ACC112 (cell line): ENCODE measurements at regions not wholly inside any gene's neighbourhood (a gene's known extent, or its start where the extent isn't known, plus 50 kb on each side); places are given as distances from the start of the nearest gene placed in this dataset.
A peak's percentile ranks its signal among the peaks of the same experiment; 100 is the strongest.

Source experiments
- H2AFZ ChIP-seq: fragments of 200-600 bp; sonication (generic); one replicate; pipeline ENCODE4 v1.6.0; 2017; ENCODE audit warnings: antibody characterized with exemption, low read length; ENCODE audit not compliant: unreplicated experiment
- H3K27ac ChIP-seq: fragments of 200-600 bp; sonication (generic); 2 replicates; pipeline ENCODE4 v1.5.1; 2014; ENCODE audit warnings: low read depth, mild to moderate bottlenecking, antibody characterized with exemption, low read length, moderate library complexity
- H3K27me3 ChIP-seq: fragments of 200-600 bp; sonication (generic); 2 replicates; pipeline ENCODE4 v1.6.1; 2014; ENCODE audit warnings: mild to moderate bottlenecking, antibody characterized with exemption, low read length, moderate library complexity, mixed read lengths; ENCODE audit not compliant: insufficient read depth
- H3K36me3 ChIP-seq: fragments of 200-600 bp; sonication (generic); 2 replicates; pipeline ENCODE4 v1.6.1; 2016; ENCODE audit warnings: mild to moderate bottlenecking, antibody characterized with exemption, low read length, moderate library complexity, mixed read lengths; ENCODE audit not compliant: insufficient read depth
- H3K4me1 ChIP-seq: fragments of 200-600 bp; sonication (generic); one replicate; pipeline ENCODE4 v1.6.1; 2016; ENCODE audit warnings: low read length, mixed read lengths; ENCODE audit not compliant: insufficient read depth, unreplicated experiment, control insufficient read depth
- H3K4me3 ChIP-seq: fragments of 200-600 bp; sonication (generic); 2 replicates; pipeline ENCODE4 v1.5.1; 2014; ENCODE audit warnings: mild to moderate bottlenecking, low read depth, low read length
- H3K79me2 ChIP-seq: fragments of 200-600 bp; sonication (generic); one replicate; pipeline ENCODE4 v1.6.0; 2016; ENCODE audit warnings: low read length; ENCODE audit not compliant: control insufficient read depth, unreplicated experiment, insufficient read depth

- Histone ChIP-seq H3K4me1 (peaks cover 36% of the 10 kb centered on the region), H3K4me3 (no peak overlapping the region), H3K27me3 (no peaks in the 10 kb centered on the region), H3K79me2 (no peaks in the 10 kb centered on the region), H3K27ac (no peak overlapping the region), H2AFZ (no peak overlapping the region), H3K36me3 (peaks cover 4% of the 10 kb centered on the region; the same call in 1 of the 2 replicates)
These were observed 130.8 kb upstream of the SLC22A23 start for GRCh38 chr6:3587660-3588059.

- Histone ChIP-seq H3K27me3 (no peaks in the 10 kb centered on the region), H3K36me3 (peaks cover 4% of the 10 kb centered on the region; the same call in 1 of the 2 replicates), H2AFZ (no peak overlapping the region), H3K27ac (peak overlapping the region; percentile 86), H3K4me3 (no peak overlapping the region), H3K79me2 (no peaks in the 10 kb centered on the region), H3K4me1 (peaks cover 23% of the 10 kb centered on the region)
These were observed 128.6 kb upstream of the SLC22A23 start for GRCh38 chr6:3585320-3585935.

- Histone ChIP-seq H2AFZ (no peak overlapping the region), H3K27me3 (no peaks in the 10 kb centered on the region), H3K4me3 (no peak overlapping the region; the same call in 1 of the 2 replicates), H3K79me2 (no peaks in the 10 kb centered on the region), H3K27ac (peak overlapping the region; percentile 86), H3K4me1 (peaks cover 23% of the 10 kb centered on the region), H3K36me3 (peaks cover 4% of the 10 kb centered on the region; the same call in 1 of the 2 replicates)
These were observed 127.8 kb upstream of the SLC22A23 start for GRCh38 chr6:3584606-3585005.

GRCh38 chr6:3581469-3581868 lies 124.6 kb upstream of the SLC22A23 start:
- Histone ChIP-seq H3K79me2 (no peaks in the 10 kb centered on the region), H3K4me3 (no peak overlapping the region), H3K36me3 (no peaks in the 10 kb centered on the region), H3K27me3 (no peaks in the 10 kb centered on the region), H2AFZ (peak overlapping the region; percentile 26), H3K27ac (no peak overlapping the region), H3K4me1 (peaks cover 23% of the 10 kb centered on the region)

- no peak overlapping the region for H3K4me3 ChIP-seq
- no peaks in the 10 kb centered on the region for H3K27me3 ChIP-seq
- H3K79me2 ChIP-seq = no peaks in the 10 kb centered on the region
- H3K4me1 ChIP-seq = peaks cover 12% of the 10 kb centered on the region
- H3K27ac ChIP-seq = no peak overlapping the region
- no peak overlapping the region for H2AFZ ChIP-seq
- H3K36me3 ChIP-seq = no peaks in the 10 kb centered on the region
These were observed 122.9 kb upstream of the SLC22A23 start for GRCh38 chr6:3579652-3580175.

GRCh38 chr6:3578981-3579380 lies 122.1 kb upstream of the SLC22A23 start:
- Histone ChIP-seq H2AFZ (no peak overlapping the region), H3K4me3 (no peak overlapping the region), H3K79me2 (no peaks in the 10 kb centered on the region), H3K27ac (no peak overlapping the region), H3K4me1 (peaks cover 6% of the 10 kb centered on the region), H3K27me3 (no peaks in the 10 kb centered on the region), H3K36me3 (no peaks in the 10 kb centered on the region)

- Histone ChIP-seq H3K36me3 (no peaks in the 10 kb centered on the region), H3K27me3 (no peaks in the 10 kb centered on the region), H3K79me2 (no peaks in the 10 kb centered on the region), H3K27ac (no peak overlapping the region), H3K4me3 (no peak overlapping the region), H2AFZ (no peak overlapping the region), H3K4me1 (no peaks in the 10 kb centered on the region)
These were observed 120.7 kb upstream of the SLC22A23 start for GRCh38 chr6:3577517-3577916.

- Histone ChIP-seq H3K4me1 (no peaks in the 10 kb centered on the region), H2AFZ (no peak overlapping the region), H3K27me3 (no peaks in the 10 kb centered on the region), H3K36me3 (no peaks in the 10 kb centered on the region), H3K79me2 (no peaks in the 10 kb centered on the region), H3K27ac (no peak overlapping the region), H3K4me3 (no peak overlapping the region)
These were observed 118.9 kb upstream of the SLC22A23 start for GRCh38 chr6:3575701-3576100.

GRCh38 chr6:3575166-3575565 lies 118.3 kb upstream of the SLC22A23 start:
- no peak overlapping the region for H3K27ac ChIP-seq
- no peaks in the 10 kb centered on the region for H3K4me1 ChIP-seq
- no peaks in the 10 kb centered on the region for H3K36me3 ChIP-seq
- H3K79me2 ChIP-seq = no peaks in the 10 kb centered on the region
- no peak overlapping the region for H3K4me3 ChIP-seq
- H2AFZ ChIP-seq = no peak overlapping the region
- H3K27me3 ChIP-seq = no peaks in the 10 kb centered on the region

GRCh38 chr6:3573670-3574069 lies 116.8 kb upstream of the SLC22A23 start:
- Histone ChIP-seq H3K4me3 (no peak overlapping the region), H3K27me3 (no peaks in the 10 kb centered on the region), H3K27ac (no peak overlapping the region), H3K4me1 (no peaks in the 10 kb centered on the region), H3K79me2 (no peaks in the 10 kb centered on the region), H2AFZ (no peak overlapping the region), H3K36me3 (no peaks in the 10 kb centered on the region)

- Histone ChIP-seq H3K4me1 (peaks cover 3% of the 10 kb centered on the region), H2AFZ (no peak overlapping the region), H3K27me3 (no peaks in the 10 kb centered on the region), H3K27ac (no peak overlapping the region), H3K79me2 (no peaks in the 10 kb centered on the region), H3K4me3 (no peak overlapping the region), H3K36me3 (no peaks in the 10 kb centered on the region)
These were observed 115.0 kb upstream of the SLC22A23 start for GRCh38 chr6:3571836-3572235.
